Karpas-422 (cell line): ENCODE measurements at regions not wholly inside any gene's neighbourhood (a gene's known extent, or its start where the extent isn't known, plus 50 kb on each side); places are given as distances from the start of the nearest gene placed in this dataset.

Source experiments
- DNase-seq: peaks from one replicate; pipeline ENCODE4 v3.0.0-alpha.2; 2015
- H2AFZ ChIP-seq: fragments of 200-600 bp; sonication (generic); 2 replicates; pipeline ENCODE4 v1.6.1; 2014; ENCODE audit warnings: antibody characterized with exemption, low read length, mixed read lengths
- H3K27ac ChIP-seq: fragments of 200-600 bp; sonication (generic); 2 replicates; pipeline ENCODE4 v1.5.1; 2014; ENCODE audit warnings: mild to moderate bottlenecking, low read length, moderate library complexity
- H3K27me3 ChIP-seq: fragments of 200-600 bp; sonication (generic); 2 replicates; pipeline ENCODE4 v1.6.1; 2014; ENCODE audit warnings: low read length, mixed read lengths
- H3K36me3 ChIP-seq: fragments of 200-600 bp; sonication (generic); 2 replicates; pipeline ENCODE4 v1.6.1; 2014; ENCODE audit warnings: low read length, mixed read lengths; ENCODE audit not compliant: insufficient read depth
- H3K4me1 ChIP-seq: fragments of 200-600 bp; sonication (generic); 2 replicates; pipeline ENCODE4 v1.6.1; 2014; ENCODE audit warnings: mild to moderate bottlenecking, low read length, mixed read lengths
- H3K4me2 ChIP-seq: fragments of 200-600 bp; sonication (generic); 2 replicates; pipeline ENCODE4 v1.6.1; 2014; ENCODE audit warnings: low read length, low read depth, mild to moderate bottlenecking; ENCODE audit not compliant: poor library complexity, severe bottlenecking
- H3K4me3 ChIP-seq: fragments of 200-600 bp; sonication (generic); 2 replicates; pipeline ENCODE4 v1.5.1; 2014; ENCODE audit warnings: mild to moderate bottlenecking, antibody characterized with exemption, low read length, mixed read lengths
- H3K79me2 ChIP-seq: fragments of 200-600 bp; sonication (generic); 2 replicates; pipeline ENCODE4 v1.6.1; 2014; ENCODE audit warnings: mild to moderate bottlenecking, low read length, mixed read lengths
- H3K9ac ChIP-seq: fragments of 200-600 bp; sonication (generic); 2 replicates; pipeline ENCODE4 v1.6.0; 2014; ENCODE audit warnings: low read length
- H3K9me2 ChIP-seq: fragments of 200-600 bp; sonication (generic), shearing (Covaris generic); replicated peaks from 2 replicates; pipeline ENCODE4 v1.6.0; 2014; ENCODE audit warnings: mild to moderate bottlenecking, low read length, moderate library complexity; ENCODE audit not compliant: insufficient read depth
- H3K9me3 ChIP-seq: fragments of 300-700, 200-600 bp; sonication (generic); 2 replicates; pipeline ENCODE4 v1.6.1; 2014; ENCODE audit warnings: low read length, mixed read lengths
- H4K20me1 ChIP-seq: fragments of 200-600 bp; sonication (generic); 2 replicates; pipeline ENCODE4 v1.6.1; 2014; ENCODE audit warnings: mild to moderate bottlenecking, antibody characterized with exemption, low read length, low read depth; ENCODE audit not compliant: insufficient read depth

DNA sequence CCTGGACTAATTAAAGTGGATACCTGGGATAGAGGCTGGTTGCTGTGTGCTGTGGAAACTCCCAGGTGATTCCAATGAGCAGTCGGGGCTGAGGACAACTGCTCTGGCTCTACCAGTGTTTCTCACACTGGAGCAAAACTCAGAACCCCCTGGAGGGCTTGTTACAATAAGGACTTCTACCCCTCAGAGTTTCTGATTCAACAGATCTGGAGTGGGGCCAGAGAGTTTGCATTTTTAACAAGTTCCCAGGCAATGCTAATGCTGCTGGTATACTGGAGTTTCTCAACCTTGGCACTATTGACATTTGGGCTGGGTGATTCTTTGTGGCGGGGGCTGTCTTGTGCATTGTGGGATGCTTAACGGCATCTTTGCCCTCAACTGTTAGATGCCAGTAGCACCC lies 353.7 kb downstream of the MIAT start:
- Histone ChIP-seq H3K4me1 (no peaks in the 10 kb centered on the region), H3K79me2 (no peaks in the 10 kb centered on the region), H3K9me3 (no peaks in the 10 kb centered on the region), H3K9ac (no peak overlapping the region), H2AFZ (no peak overlapping the region), H3K27me3 (no peaks in the 10 kb centered on the region), H4K20me1 (no peaks in the 10 kb centered on the region), H3K4me3 (no peak overlapping the region), H3K9me2 (no peaks in the 10 kb centered on the region), H3K4me2 (no peak overlapping the region), H3K27ac (no peak overlapping the region), H3K36me3 (no peaks in the 10 kb centered on the region)
- no peak for DNase-seq

DNA sequence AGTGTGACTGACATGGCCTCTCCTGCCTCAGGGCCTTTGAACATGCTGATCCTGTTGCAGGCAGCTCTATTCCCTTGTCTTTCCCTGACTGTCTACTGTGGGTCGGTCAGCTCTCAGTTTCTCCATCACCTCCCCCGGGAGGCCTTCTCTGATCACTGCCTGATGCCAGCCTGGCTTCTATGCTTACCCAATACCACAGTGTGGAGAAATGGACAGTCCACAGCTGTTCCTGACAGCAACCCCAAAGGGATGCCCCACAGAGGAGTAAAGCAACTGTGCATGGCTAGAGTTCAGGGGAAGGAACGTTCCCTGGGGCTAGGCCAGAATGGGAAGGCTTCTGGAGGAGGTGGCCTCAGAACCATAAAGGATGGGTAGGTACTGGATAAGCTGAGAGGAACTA lies 354.3 kb downstream of the MIAT start:
- no peaks in the 10 kb centered on the region for H3K9me2 ChIP-seq
- H4K20me1 ChIP-seq = no peaks in the 10 kb centered on the region
- no peak overlapping the region for H2AFZ ChIP-seq
- no peak overlapping the region for H3K9ac ChIP-seq
- no peaks in the 10 kb centered on the region for H3K27me3 ChIP-seq
- no peaks in the 10 kb centered on the region for H3K79me2 ChIP-seq
- no peak overlapping the region for H3K27ac ChIP-seq
- no peak for DNase-seq
- H3K36me3 ChIP-seq = no peaks in the 10 kb centered on the region
- H3K4me1 ChIP-seq = no peaks in the 10 kb centered on the region
- H3K4me2 ChIP-seq = no peak overlapping the region
- no peaks in the 10 kb centered on the region for H3K9me3 ChIP-seq
- H3K4me3 ChIP-seq = no peak overlapping the region

DNA sequence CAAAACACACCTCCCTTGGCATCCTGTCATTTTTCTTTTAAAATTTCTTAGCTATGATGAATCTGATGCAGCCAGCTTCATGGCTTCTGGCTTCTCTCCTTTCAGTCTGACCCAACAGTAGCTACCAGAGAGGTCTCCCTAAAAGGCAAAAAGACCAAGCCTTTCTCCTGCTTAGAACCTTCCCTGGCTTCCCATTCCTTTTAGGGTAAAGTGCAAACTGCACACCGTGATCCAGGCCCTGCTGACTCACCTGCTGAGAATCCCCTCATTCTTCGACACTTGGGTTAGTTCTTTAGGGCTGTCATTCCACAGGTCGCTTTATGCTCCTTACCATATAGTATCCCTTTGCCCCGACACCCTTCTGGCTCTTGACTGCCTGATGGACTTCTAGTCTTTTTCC lies 362.4 kb downstream of the MIAT start:
- Histone ChIP-seq H3K27me3 (no peaks in the 10 kb centered on the region), H3K4me2 (no peak overlapping the region), H3K9me3 (no peaks in the 10 kb centered on the region), H3K4me3 (no peak overlapping the region), H3K79me2 (no peaks in the 10 kb centered on the region), H3K9me2 (no peaks in the 10 kb centered on the region), H3K4me1 (no peaks in the 10 kb centered on the region), H3K27ac (no peak overlapping the region), H2AFZ (no peak overlapping the region), H3K9ac (no peak overlapping the region), H3K36me3 (no peaks in the 10 kb centered on the region), H4K20me1 (no peaks in the 10 kb centered on the region)
- DNase-seq = no peak

DNA sequence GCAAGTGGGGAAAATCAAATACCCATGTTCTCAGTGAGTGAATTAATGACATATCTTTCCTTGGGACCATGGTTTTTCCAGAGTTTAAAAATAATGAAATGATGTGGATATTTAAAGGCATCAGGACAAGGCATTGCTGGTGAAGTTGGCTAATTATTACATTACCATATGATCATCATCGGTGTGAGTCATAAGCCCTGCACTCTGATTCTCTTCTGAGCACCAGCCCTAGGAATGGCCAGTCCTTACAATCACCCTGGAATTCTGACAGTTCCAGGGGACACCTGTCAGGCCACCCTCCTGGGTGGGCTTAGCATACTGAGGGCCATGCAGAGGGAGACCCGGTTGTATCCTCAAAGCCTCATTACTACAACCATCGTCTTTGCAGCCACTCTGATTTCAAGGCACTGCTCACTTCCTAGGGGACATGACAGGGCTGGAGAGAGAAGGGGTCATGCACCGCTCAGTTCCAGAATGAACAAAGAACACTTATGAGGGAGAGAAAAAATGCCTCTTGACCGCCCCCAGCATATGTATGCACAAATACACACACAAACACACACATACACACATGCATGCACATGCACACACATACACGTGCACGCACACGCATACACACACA lies 365.0 kb downstream of the MIAT start:
- Histone ChIP-seq H3K4me1 (no peaks in the 10 kb centered on the region), H2AFZ (no peak overlapping the region), H3K4me2 (no peak overlapping the region), H3K9ac (no peak overlapping the region), H3K36me3 (no peaks in the 10 kb centered on the region), H3K9me2 (no peaks in the 10 kb centered on the region), H3K9me3 (no peaks in the 10 kb centered on the region), H3K79me2 (no peaks in the 10 kb centered on the region), H3K27ac (no peak overlapping the region), H4K20me1 (no peaks in the 10 kb centered on the region), H3K4me3 (no peak overlapping the region), H3K27me3 (no peaks in the 10 kb centered on the region)
- no peak for DNase-seq

DNA sequence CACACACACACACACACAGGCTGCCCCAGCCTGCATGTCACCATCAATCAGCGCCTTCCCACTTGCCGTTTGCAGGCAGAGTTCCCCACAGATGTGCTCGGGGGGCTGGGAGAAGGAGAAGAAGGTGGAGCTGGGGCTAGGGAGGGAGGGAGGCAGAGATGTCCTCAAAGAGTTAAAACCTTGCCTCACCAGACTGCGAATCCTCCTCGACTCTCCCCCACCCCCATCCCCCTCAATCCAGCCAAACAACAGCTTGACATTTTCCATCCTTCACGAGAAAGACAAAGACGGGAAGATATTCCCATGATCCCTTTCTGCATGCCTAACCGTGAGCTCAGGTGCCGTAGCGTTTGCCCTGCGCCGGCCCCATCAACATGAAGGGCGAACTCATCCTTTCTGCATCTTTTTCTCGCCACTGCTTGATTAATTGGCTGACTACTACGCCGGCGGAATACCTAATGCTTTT lies 365.5 kb downstream of the MIAT start:
- no peak overlapping the region for H3K4me3 ChIP-seq
- no peaks in the 10 kb centered on the region for H4K20me1 ChIP-seq
- no peak overlapping the region for H3K4me2 ChIP-seq
- no peak overlapping the region for H2AFZ ChIP-seq
- H3K9ac ChIP-seq = no peak overlapping the region
- no peak overlapping the region for H3K27ac ChIP-seq
- DNase-seq = no peak
- no peaks in the 10 kb centered on the region for H3K36me3 ChIP-seq
- no peaks in the 10 kb centered on the region for H3K4me1 ChIP-seq
- no peaks in the 10 kb centered on the region for H3K9me2 ChIP-seq
- H3K79me2 ChIP-seq = no peaks in the 10 kb centered on the region
- H3K27me3 ChIP-seq = no peaks in the 10 kb centered on the region
- H3K9me3 ChIP-seq = no peaks in the 10 kb centered on the region

DNA sequence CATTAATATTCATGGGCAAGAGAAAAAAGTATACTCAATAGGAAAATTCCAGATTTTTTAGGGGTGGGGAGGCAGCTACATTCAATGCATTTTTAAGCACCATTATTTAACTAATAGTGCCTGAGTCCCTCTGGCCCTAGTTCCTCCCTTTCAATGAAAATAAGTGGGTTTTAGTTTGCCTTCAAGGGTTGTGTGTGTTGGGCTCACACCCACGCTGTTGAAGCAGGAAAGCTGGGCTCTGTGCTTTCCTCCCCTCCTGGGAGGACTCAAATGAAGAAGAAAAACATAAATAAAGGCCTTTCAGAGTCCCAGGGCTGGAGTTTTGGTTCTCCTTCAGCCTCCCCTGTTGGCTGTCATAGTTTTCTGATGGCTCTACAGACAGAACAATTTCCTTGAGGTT lies 366.2 kb downstream of the MIAT start:
- Histone ChIP-seq H3K9ac (no peak overlapping the region), H3K4me2 (no peak overlapping the region), H4K20me1 (no peaks in the 10 kb centered on the region), H3K9me3 (no peaks in the 10 kb centered on the region), H3K4me3 (no peak overlapping the region), H3K27me3 (no peaks in the 10 kb centered on the region), H2AFZ (no peak overlapping the region), H3K36me3 (no peaks in the 10 kb centered on the region), H3K79me2 (no peaks in the 10 kb centered on the region), H3K9me2 (no peaks in the 10 kb centered on the region), H3K4me1 (no peaks in the 10 kb centered on the region), H3K27ac (no peak overlapping the region)
- no peak for DNase-seq

DNA sequence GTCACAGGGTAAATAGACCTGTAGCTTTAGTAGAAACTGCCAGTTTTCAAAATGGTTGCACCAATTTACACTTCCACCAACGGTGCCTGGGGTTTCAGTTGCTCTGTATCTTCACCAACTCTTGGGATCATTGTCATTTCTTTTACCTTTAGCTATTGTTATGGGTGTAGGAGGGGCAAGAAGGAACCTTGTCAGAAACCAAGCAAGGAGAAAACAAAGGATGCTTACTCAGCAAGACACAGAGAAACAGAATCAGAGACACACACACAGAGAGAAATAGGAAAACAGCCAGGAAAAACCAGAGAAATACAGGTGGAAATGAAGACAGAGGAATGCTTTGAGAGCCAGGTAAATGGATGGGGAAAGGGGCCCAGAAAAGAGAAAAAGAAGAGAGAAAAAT lies 367.6 kb downstream of the MIAT start:
- no peaks in the 10 kb centered on the region for H3K9me3 ChIP-seq
- no peaks in the 10 kb centered on the region for H3K27me3 ChIP-seq
- H4K20me1 ChIP-seq = no peaks in the 10 kb centered on the region
- H3K9ac ChIP-seq = no peak overlapping the region
- no peaks in the 10 kb centered on the region for H3K9me2 ChIP-seq
- H3K27ac ChIP-seq = no peak overlapping the region
- H3K4me3 ChIP-seq = no peak overlapping the region
- H3K36me3 ChIP-seq = no peaks in the 10 kb centered on the region
- no peak overlapping the region for H2AFZ ChIP-seq
- DNase-seq = no peak
- no peaks in the 10 kb centered on the region for H3K79me2 ChIP-seq
- H3K4me2 ChIP-seq = no peak overlapping the region
- H3K4me1 ChIP-seq = no peaks in the 10 kb centered on the region

DNA sequence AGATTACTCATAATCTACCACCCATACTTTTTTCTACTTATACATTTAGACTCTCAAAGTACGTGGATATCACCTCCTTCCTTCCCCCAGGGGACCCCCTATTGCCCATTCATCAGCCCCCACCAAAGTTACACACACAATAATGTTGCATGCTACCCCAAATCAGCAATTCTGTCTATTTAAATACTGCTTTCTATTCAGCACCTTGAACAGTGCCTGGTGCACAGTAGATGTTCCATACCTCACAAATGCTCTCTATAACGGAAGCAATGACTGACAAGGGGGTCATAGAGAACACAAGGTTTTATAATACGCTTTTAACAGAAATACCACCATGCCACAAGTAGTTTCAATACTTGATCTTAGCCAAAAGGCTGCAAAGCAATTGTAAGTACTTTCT lies 370.7 kb downstream of the MIAT start:
- H3K4me3 ChIP-seq = no peak overlapping the region
- H3K4me1 ChIP-seq = no peaks in the 10 kb centered on the region
- no peak for DNase-seq
- H3K79me2 ChIP-seq = no peaks in the 10 kb centered on the region
- no peaks in the 10 kb centered on the region for H3K27me3 ChIP-seq
- no peaks in the 10 kb centered on the region for H4K20me1 ChIP-seq
- no peak overlapping the region for H3K27ac ChIP-seq
- no peaks in the 10 kb centered on the region for H3K9me3 ChIP-seq
- H3K9me2 ChIP-seq = no peaks in the 10 kb centered on the region
- no peak overlapping the region for H3K4me2 ChIP-seq
- no peak overlapping the region for H3K9ac ChIP-seq
- no peak overlapping the region for H2AFZ ChIP-seq
- no peaks in the 10 kb centered on the region for H3K36me3 ChIP-seq
